ENCODE measurements at regions not wholly inside any gene's neighbourhood (a gene's known extent, or its start where the extent isn't known, plus 50 kb on each side); places are given as distances from the start of the nearest gene placed in this dataset.
A peak's percentile ranks its signal among the peaks of the same experiment; 100 is the strongest.

DNA sequence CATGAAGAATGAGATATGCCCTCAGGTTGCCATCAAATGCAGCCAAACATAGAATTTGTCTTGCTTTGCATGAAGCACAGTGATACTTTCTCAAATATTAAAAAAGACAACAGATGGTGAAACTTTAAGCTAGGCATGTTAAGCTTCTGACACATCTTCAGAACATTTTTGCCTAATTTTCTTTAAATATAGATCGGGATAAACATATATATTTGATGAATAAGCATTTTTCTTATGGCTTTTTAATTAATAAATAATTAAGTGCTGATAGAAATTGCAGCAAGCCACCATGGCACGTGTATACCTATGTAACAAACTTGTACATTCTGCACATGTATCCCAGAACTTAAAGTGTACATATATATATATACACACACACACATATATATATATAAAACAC lies 831.2 kb upstream of the PCDH10 start:
- Mint-ChIP-seq H3K4me1 (peaks cover 3% of the 10 kb centered on the region), H3K27ac (no peak overlapping the region), H3K4me3 (no peak overlapping the region), H3K27me3 (ENCODE audit: low read depth) (no peaks in the 10 kb centered on the region), H3K36me3 (no peaks in the 10 kb centered on the region), H3K9me3 (peaks cover 4% of the 10 kb centered on the region)
- DNase-seq (ENCODE audit: low spot score in 2 of 2, unreplicated experiment in 2 of 2), result no peak
- TF ChIP-seq, protein P1, sequence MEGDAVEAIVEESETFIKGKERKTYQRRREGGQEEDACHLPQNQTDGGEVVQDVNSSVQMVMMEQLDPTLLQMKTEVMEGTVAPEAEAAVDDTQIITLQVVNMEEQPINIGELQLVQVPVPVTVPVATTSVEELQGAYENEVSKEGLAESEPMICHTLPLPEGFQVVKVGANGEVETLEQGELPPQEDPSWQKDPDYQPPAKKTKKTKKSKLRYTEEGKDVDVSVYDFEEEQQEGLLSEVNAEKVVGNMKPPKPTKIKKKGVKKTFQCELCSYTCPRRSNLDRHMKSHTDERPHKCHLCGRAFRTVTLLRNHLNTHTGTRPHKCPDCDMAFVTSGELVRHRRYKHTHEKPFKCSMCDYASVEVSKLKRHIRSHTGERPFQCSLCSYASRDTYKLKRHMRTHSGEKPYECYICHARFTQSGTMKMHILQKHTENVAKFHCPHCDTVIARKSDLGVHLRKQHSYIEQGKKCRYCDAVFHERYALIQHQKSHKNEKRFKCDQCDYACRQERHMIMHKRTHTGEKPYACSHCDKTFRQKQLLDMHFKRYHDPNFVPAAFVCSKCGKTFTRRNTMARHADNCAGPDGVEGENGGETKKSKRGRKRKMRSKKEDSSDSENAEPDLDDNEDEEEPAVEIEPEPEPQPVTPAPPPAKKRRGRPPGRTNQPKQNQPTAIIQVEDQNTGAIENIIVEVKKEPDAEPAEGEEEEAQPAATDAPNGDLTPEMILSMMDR (IDR thresholded peaks at IDR 0.05; ENCODE audit: unreplicated experiment), result no peak

DNA sequence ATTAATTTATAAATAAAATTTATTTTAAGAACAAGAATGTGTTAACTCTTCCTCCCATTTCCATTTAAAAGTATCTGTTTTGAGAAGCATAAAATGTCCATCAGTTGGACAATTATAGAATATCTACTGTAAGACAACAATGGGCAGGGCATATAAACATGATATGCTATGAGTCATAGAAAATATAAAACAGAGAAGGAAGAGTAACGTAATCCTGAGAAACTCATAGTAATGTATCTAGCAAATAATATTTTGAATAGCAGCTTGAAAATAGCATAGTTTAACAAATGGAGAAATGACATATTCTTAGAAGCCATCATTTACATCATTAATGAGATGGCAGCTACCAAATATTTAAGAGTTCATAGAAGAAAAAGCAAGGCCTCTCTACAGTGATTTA lies 820.3 kb upstream of the PCDH10 start:
- Mint-ChIP-seq H3K27me3 (ENCODE audit: low read depth) (no peaks in the 10 kb centered on the region), H3K4me3 (no peak overlapping the region), H3K4me1 (no peaks in the 10 kb centered on the region), H3K27ac (no peak overlapping the region), H3K36me3 (no peaks in the 10 kb centered on the region), H3K9me3 (peaks cover 17% of the 10 kb centered on the region)
- DNase-seq (ENCODE audit: low spot score in 2 of 2, unreplicated experiment in 2 of 2), result no peak
- TF ChIP-seq, protein P1 (IDR thresholded peaks at IDR 0.05; ENCODE audit: unreplicated experiment), result no peak

DNA sequence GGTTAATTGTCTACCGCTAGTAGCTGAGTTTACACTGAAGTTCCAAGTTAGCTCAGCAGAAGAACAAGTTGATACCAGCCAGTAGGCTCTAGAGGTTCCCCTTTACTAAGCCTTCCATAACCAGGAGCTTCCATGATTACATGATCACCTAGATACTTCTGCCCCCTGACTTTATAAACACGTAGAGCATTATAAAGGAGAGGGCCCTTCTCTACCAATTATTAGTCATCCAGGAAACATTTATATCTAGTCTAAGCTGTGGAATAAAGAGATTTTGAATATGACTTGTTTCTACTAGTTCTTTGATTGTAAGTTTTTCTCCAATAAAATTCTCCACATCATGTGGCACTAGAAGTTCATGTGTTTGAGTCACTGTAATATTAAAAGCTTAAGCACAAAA lies 818.1 kb upstream of the PCDH10 start:
- Mint-ChIP-seq H3K27me3 (ENCODE audit: low read depth) (no peaks in the 10 kb centered on the region), H3K36me3 (no peaks in the 10 kb centered on the region), H3K4me3 (no peak overlapping the region), H3K27ac (no peak overlapping the region), H3K4me1 (no peaks in the 10 kb centered on the region), H3K9me3 (peaks cover 17% of the 10 kb centered on the region)
- no peak for DNase-seq (ENCODE audit: low spot score in 2 of 2, unreplicated experiment in 2 of 2)
- TF ChIP-seq, protein P1 (IDR thresholded peaks at IDR 0.05; ENCODE audit: unreplicated experiment), result no peak

DNA sequence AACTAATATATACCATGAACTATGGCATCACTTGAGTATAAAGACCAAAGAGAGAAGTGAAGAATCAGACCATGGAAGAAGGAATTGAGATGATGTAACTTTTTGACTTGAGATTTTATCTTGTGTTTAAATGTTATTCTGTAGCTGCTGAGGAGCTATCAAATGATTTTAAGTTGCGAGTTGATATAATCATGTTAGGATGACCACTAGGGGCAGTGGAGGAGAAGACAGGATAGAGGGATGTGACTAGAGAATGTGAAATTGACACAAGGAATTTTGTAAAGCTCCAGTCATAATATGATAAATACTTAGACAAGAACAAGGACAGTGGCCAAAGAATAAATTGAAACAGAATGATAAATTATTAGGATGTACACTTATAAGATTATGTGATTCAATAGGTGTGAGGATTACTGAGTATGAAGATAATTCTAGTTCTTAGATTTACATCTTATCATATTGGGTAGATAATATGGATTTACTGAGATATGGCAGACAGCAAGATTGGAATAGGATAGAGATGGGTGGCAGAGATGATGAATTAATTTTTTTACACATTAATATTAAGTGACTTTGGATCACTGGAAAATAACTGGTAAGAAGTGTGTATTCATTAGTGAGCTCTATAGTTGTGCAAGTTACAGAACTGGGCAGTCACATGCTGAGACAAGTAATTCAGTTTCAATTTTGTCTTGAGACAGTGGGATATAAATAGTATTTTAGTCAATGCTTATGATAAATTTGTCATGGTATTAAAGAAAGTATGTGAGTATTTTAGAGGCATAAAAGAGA lies 816.0 kb upstream of the PCDH10 start:
- Mint-ChIP-seq H3K9me3 (peaks cover 12% of the 10 kb centered on the region), H3K36me3 (no peaks in the 10 kb centered on the region), H3K27me3 (ENCODE audit: low read depth) (no peaks in the 10 kb centered on the region), H3K27ac (no peak overlapping the region), H3K4me1 (no peaks in the 10 kb centered on the region), H3K4me3 (no peak overlapping the region)
- no peak for DNase-seq (ENCODE audit: low spot score in 2 of 2, unreplicated experiment in 2 of 2)
- TF ChIP-seq, protein P1 (IDR thresholded peaks at IDR 0.05; ENCODE audit: unreplicated experiment), result peak; percentile 12

DNA sequence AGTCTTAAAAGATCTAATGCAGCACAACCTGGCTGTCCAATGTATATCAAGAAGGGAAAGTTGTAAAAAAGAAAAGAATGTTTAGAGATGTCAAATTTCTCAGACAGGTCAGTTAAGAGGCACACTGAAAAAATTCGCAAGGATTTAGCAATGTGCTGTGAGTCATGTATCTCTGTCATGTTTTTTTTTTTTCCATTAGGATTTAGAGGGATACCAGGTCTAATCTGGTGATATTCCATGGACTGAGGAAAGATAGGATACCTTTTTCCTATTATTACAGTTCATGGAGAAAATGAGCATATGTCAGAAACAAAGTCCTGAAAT lies 815.4 kb upstream of the PCDH10 start:
- H3K9me3 Mint-ChIP-seq, result peaks cover 14% of the 10 kb centered on the region
- TF ChIP-seq, protein P1 (IDR thresholded peaks at IDR 0.05; ENCODE audit: unreplicated experiment), result no peak
- DNase-seq (ENCODE audit: low spot score in 2 of 2, unreplicated experiment in 2 of 2), result no peak

More for the DNA sequence above, 815.4 kb upstream of the PCDH10 start:
- H3K4me3 Mint-ChIP-seq, result no peak overlapping the region
- H3K27me3 Mint-ChIP-seq (ENCODE audit: low read depth), result no peaks in the 10 kb centered on the region
- H3K36me3 Mint-ChIP-seq, result no peaks in the 10 kb centered on the region
- no peak overlapping the region for H3K27ac Mint-ChIP-seq
- H3K4me1 Mint-ChIP-seq, result no peaks in the 10 kb centered on the region
